B cell (primary cell): ENCODE measurements at regions not wholly inside any gene's neighbourhood (a gene's known extent, or its start where the extent isn't known, plus 50 kb on each side); places are given as distances from the start of the nearest gene placed in this dataset.

Experiments used
- ATAC-seq: fragments of 200-7000 bp; cut with Tn5 transposase; one replicate; pipeline ENCODE4 v1.10.0; 2021; ENCODE audit warnings: low read depth, mild to moderate bottlenecking, moderate number of reproducible peaks, moderate library complexity
- CTCF ChIA-PET: fragments of 350-600 bp; sonication (Branson Sonifier 250); formaldehyde crosslinking; loops from one replicate; lab custom pipeline; 2021; ENCODE audit warnings: antibody characterized with exemption, inconsistent platforms; lab: Charles Lee
- POLR2A ChIA-PET: fragments of 350-600 bp; sonication (Branson Sonifier 250); formaldehyde crosslinking; loops from one replicate; lab custom pipeline; 2021; ENCODE audit warnings: antibody characterized with exemption; lab: Charles Lee
- DNase-seq: peaks from one replicate; pipeline ENCODE4 v3.0.0; 2013
- H2AFZ ChIP-seq: 2 replicates; pipeline ENCODE4 v1.6.1; 2012; ENCODE audit warnings: mild to moderate bottlenecking, low read depth, low read length; ENCODE audit not compliant: insufficient read depth, poor library complexity, severe bottlenecking
- H3K27ac ChIP-seq, 2 donors: 1 replicate in 1 of 2; 2 replicates in 1 of 2; pipeline ENCODE4 v1.5.1; 2012 to 2013; ENCODE audit warnings: low read length in 2 of 2, mild to moderate bottlenecking in 2 of 2, moderate library complexity in 1 of 2
- H3K27me3 ChIP-seq, 4 experiments: fragments of 200-600 bp in 1 of 4; sonication (generic) in 1 of 4; replicated peaks in 1 of 4; 1 replicate in 2 of 4; 2 replicates in 2 of 4; pipeline versions ENCODE4 v1.6.1 to v1.7.0; 2013 to 2016; ENCODE audit warnings: low read length in 3 of 4, mild to moderate bottlenecking in 2 of 4, mixed read lengths in 1 of 4, moderate library complexity in 1 of 4; ENCODE audit not compliant: insufficient read depth in 4 of 4, control insufficient read depth in 3 of 4; ENCODE audit errors: control extremely low read depth in 1 of 4
- H3K36me3 ChIP-seq, 2 experiments: replicated peaks in 1 of 2; 1 replicate in 1 of 2; 2 replicates in 1 of 2; pipeline versions ENCODE4 v1.6.1 to v1.7.1; 2013; ENCODE audit warnings: low read length in 1 of 2; ENCODE audit not compliant: insufficient read depth in 2 of 2, control insufficient read depth in 1 of 2; ENCODE audit errors: control extremely low read depth in 1 of 2, extremely low read depth in 1 of 2
- H3K4me1 ChIP-seq, 2 donors: fragments of 200-600 bp in 1 of 2; sonication (generic) in 1 of 2; 1 replicate in 1 of 2; 2 replicates in 1 of 2; pipeline versions ENCODE4 v1.5.1 to v1.6.1; 2013 to 2017; ENCODE audit warnings: low read length in 2 of 2; ENCODE audit not compliant: control insufficient read depth in 2 of 2, insufficient read depth in 2 of 2
- H3K4me2 ChIP-seq: replicated peaks from 2 replicates; pipeline ENCODE3; 2012; ENCODE audit warnings: mild to moderate bottlenecking, low read depth, low read length; ENCODE audit not compliant: poor library complexity, severe bottlenecking
- H3K4me3 ChIP-seq, 5 experiments: fragments of 200-600 bp in 1 of 5; sonication (generic) in 1 of 5; 1 replicate in 3 of 5; 2 replicates in 2 of 5; pipeline versions ENCODE4 v1.5.1 to v1.7.0; 2011 to 2016; ENCODE audit warnings: low read length in 4 of 5, mild to moderate bottlenecking in 4 of 5, low read depth in 2 of 5, control low read depth in 1 of 5, moderate library complexity in 1 of 5; ENCODE audit not compliant: insufficient read depth in 1 of 5; ENCODE audit errors: control extremely low read depth in 1 of 5, extremely low read depth in 1 of 5
- H3K79me2 ChIP-seq: fragments of 200-600 bp; sonication (generic); one replicate; pipeline ENCODE4 v1.6.0; 2016; ENCODE audit warnings: low read length; ENCODE audit not compliant: control insufficient read depth, insufficient read depth
- H3K9ac ChIP-seq: fragments of 200-600 bp; sonication (generic); 2 replicates; pipeline ENCODE4 v1.6.1; 2017; ENCODE audit warnings: mild to moderate bottlenecking, low read length, moderate library complexity
- H3K9me3 ChIP-seq, 3 donors: one replicate each; pipeline versions ENCODE4 v1.6.1 to v1.7.1; 2013; ENCODE audit warnings: low read length in 2 of 3; ENCODE audit not compliant: control insufficient read depth in 2 of 3, insufficient read depth in 1 of 3; ENCODE audit errors: control extremely low read depth in 1 of 3
- H4K20me1 ChIP-seq: 2 replicates; pipeline ENCODE4 v1.6.0; 2012; ENCODE audit warnings: mild to moderate bottlenecking, low read length; ENCODE audit not compliant: insufficient read depth, control insufficient read depth, poor library complexity, severe bottlenecking
- H3K27ac Mint-ChIP-seq: one replicate; pipeline ENCODE4 v1.8.0; 2021; ENCODE audit warnings: mixed read lengths
- H3K27me3 Mint-ChIP-seq: one replicate; pipeline ENCODE4 v1.8.0; 2021; ENCODE audit warnings: mixed read lengths
- H3K4me1 Mint-ChIP-seq: one replicate; pipeline ENCODE4 v1.8.0; 2021; ENCODE audit warnings: mixed read lengths
- H3K4me3 Mint-ChIP-seq: one replicate; pipeline ENCODE4 v1.8.0; 2021; ENCODE audit warnings: mixed read lengths
- H3K9me3 Mint-ChIP-seq: one replicate; pipeline ENCODE4 v1.8.0; 2022; ENCODE audit warnings: mixed read lengths; ENCODE audit not compliant: insufficient read depth
- CTCF ChIP-seq: fragments of 200-600 bp; IDR thresholded peaks from one replicate; pipeline ENCODE4 v1.8.0; 2022; ENCODE audit warnings: antibody characterized with exemption, mild to moderate bottlenecking
- EZH2 ChIP-seq: IDR thresholded peaks from 2 replicates; pipeline ENCODE4 v1.6.1; 2012; ENCODE audit warnings: borderline replicate concordance, low read depth, mild to moderate bottlenecking, moderate library complexity, low read length; ENCODE audit not compliant: insufficient read depth, poor library complexity, severe bottlenecking
- WGBS: methylation state at CpG from one replicate; pipeline ENCODE4 v1.1.5; 2013; ENCODE audit warnings: missing lambda C conversion rate; ENCODE audit not compliant: insufficient coverage; 5-methylcytosine and 5-hydroxymethylcytosine counted together
- intact Hi-C: fragments of 100-400 bp; cut with micrococcal nuclease; formaldehyde crosslinking; loops from one replicate; pipeline ENCODE4 v1.10.0; 2022

- H3K4me3 Mint-ChIP-seq, result no peak overlapping the region
- H2AFZ ChIP-seq, result no peak overlapping the region
- ChIA-PET CTCF (no interaction called here), POLR2A (no interaction called here)
- H3K79me2 ChIP-seq, result no peaks in the 10 kb centered on the region
- no peak overlapping the region for H3K9ac ChIP-seq
- no peaks in the 10 kb centered on the region for H3K4me1 ChIP-seq
- ATAC-seq (no peak), DNase-seq (no peak)
- no peak overlapping the region for H3K4me2 ChIP-seq
- H3K9me3 ChIP-seq, result no peaks in the 10 kb centered on the region
- H3K4me3 ChIP-seq, result no peak overlapping the region
- intact Hi-C loops, result no loop called here
- no peak overlapping the region for H3K27ac Mint-ChIP-seq
- no peak for TF ChIP-seq EZH2
- TF ChIP-seq CTCF, result no peak
- no peaks in the 10 kb centered on the region for H3K27me3 ChIP-seq
- no peaks in the 10 kb centered on the region for H3K36me3 ChIP-seq
- H3K27me3 Mint-ChIP-seq, result peaks cover 8% of the 10 kb centered on the region
- no peaks in the 10 kb centered on the region for H4K20me1 ChIP-seq
- WGBS, result 83% methylated on average over 3 of the region's 5 CpGs
- no peaks in the 10 kb centered on the region for H3K9me3 Mint-ChIP-seq
- H3K27ac ChIP-seq, result no peak overlapping the region
- no peaks in the 10 kb centered on the region for H3K4me1 Mint-ChIP-seq
Measured at GRCh38 chr1:60937720-60938119, 144.6 kb upstream of the NFIA start.

- no peak for TF ChIP-seq CTCF
- TF ChIP-seq EZH2, result no peak
- no peaks in the 10 kb centered on the region for H3K36me3 ChIP-seq
- H3K4me2 ChIP-seq, result no peak overlapping the region
- Mint-ChIP-seq H3K4me3 (no peak overlapping the region), H3K27ac (no peak overlapping the region), H3K4me1 (no peaks in the 10 kb centered on the region), H3K9me3 (no peaks in the 10 kb centered on the region), H3K27me3 (peaks cover 8% of the 10 kb centered on the region)
- no peaks in the 10 kb centered on the region for H3K4me1 ChIP-seq
- intact Hi-C loops, result no loop called here
- DNase-seq, result no peak
- ChIA-PET CTCF (no interaction called here), POLR2A (no interaction called here)
- H4K20me1 ChIP-seq, result no peaks in the 10 kb centered on the region
- no peaks in the 10 kb centered on the region for H3K9me3 ChIP-seq
- H3K79me2 ChIP-seq, result no peaks in the 10 kb centered on the region
- H3K27me3 ChIP-seq, result no peaks in the 10 kb centered on the region
- H2AFZ ChIP-seq, result no peak overlapping the region
- no peak for ATAC-seq
- 84% methylated on average over 3 of the region's 4 CpGs for WGBS
- H3K9ac ChIP-seq, result no peak overlapping the region
- no peak overlapping the region for H3K4me3 ChIP-seq
- no peak overlapping the region for H3K27ac ChIP-seq
Measured at GRCh38 chr1:60936591-60937342, 145.6 kb upstream of the NFIA start.
